Midbrain (tissue), 1 donor: ENCODE measurements at regions not wholly inside any gene's neighbourhood (a gene's known extent, or its start where the extent isn't known, plus 50 kb on each side); places are given as distances from the start of the nearest gene placed in this dataset.

Experiments
- DNase-seq: peaks from one replicate; lab custom pipeline; 2025; lab: John Stamatoyannopoulos, UW

DNA sequence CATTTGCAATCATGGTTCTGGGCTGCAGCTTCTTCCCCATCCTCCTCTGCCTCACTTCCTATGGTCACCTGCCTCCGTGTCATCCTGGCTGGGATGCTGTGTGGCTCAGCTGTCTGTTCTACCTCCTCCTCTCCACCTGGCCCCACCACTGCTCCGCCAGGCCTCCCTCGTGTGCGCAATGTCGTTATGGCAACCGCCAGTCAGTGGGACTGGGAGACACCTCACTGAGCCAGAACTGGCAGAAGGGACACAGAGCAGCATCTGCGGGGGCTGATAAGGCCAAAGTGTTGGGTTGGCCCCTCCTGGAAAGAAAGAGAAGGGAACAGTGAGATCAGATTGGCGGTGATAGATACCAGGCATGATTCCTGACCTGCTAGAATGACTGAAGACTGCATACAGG is 527.5 kb downstream of the INHBA start:
- no peak for DNase-seq

DNA sequence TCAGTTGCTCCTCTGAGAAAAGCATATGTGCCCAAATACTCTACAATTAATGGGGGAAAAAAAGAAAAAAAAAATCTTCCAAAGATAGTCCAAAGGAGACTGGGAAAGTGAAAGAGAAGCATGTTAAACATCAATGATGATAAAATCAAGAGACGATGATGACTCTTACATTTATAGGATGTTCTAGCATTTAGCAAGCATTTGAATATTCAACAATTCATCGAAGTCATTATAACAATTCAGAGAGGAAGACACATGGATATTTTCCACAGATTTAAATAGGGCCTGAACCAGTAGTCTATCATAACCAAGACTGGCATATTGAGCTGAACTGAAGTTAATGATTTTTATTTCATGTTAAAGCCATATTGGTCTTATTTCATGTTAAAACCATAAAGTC is 528.4 kb downstream of the INHBA start:
- no peak for DNase-seq

DNA sequence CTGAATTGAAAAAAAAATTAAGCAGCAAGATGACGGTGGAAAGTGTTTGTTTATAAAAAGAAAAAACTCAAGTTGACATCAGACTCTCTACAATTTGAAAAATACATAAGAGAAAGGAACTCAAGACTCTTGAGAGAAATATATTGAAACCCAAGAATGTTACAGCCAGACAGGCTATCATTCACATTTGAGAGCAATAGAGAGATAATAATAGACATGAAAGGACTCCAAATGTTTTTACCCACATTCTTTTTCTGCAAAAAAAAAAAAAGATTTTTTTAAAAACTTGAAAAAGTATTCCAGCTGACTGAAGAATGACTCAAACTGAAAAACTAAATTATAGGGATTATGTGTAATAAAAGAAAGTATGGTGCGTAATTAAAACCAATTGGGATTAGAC is 532.4 kb downstream of the INHBA start:
- no peak for DNase-seq

DNA sequence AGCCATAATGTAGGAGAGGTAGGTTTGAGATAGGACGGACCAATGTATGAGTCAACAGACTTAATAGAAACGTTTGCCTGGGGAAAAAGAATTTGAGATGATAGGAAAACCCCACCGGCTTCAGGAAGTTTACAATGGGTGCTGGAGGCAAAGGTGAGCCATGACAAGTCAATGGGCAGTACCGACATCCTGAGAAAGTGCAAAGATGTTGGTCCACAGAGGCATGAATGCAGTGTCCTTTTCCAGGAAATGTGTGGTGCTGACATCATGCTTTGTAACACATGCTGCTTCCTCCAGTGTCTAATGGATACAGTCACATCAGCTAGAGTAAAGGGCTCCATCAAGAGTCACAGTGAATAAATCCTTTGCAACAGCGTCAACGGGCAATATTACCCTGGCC is 533.6 kb downstream of the INHBA start:
- no peak for DNase-seq

DNA sequence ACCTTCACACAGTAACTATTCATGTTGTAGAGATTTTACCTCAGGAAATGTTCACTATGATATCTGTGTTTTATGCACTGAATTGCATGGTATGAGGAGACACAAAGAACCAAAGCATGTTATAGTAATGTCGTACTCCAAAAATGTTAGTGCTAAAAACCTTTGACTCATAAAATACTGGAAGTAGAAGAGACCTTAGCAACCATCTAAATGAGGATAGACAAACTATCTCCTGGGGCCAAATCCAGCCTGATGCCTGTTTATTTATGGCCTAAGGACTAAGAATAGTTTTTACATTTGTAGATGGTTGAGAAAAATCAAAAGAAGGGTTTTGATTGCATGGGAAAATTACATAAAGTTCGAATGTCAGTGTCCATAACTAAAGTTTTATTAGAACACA is 535.1 kb downstream of the INHBA start:
- DNase-seq, result no peak

DNA sequence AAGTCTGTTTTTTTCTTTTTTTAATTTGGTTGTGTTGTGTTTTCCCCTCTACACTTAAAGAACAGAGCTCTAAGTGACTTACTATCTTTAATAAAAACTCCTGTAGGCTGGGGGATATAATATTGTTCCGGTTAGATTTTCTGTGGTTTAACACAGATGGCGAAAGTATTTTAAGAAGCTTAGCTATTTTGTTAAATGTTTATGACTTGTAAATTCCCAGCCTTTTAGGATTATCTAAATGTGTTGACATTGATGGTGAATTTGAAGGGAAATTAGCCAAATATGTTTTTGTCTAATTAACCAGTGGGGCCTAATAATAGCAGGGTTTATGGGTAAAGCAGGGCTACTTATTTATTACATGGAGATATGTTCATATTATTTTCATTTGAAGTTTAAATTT is 538.5 kb downstream of the INHBA start:
- no peak for DNase-seq

DNA sequence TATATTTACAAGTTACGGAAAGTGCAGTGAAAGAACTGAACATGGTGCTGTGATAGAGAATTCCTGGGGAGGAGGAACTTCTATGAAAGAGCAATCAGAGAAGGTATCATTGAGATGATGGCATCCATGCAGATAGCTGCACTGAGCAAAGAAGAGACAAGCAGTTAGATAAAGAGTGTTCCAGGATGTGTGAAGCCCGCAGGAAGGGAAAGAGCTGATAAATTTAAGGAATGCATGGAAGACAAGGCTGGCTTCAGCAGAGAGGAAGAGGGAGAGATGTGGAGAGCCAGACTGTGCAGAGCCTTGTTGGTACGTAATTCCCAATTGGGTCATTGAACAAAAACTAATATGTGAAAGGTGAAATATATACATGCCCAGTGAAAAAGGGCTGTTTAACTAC is 538.9 kb downstream of the INHBA start:
- no peak for DNase-seq

DNA sequence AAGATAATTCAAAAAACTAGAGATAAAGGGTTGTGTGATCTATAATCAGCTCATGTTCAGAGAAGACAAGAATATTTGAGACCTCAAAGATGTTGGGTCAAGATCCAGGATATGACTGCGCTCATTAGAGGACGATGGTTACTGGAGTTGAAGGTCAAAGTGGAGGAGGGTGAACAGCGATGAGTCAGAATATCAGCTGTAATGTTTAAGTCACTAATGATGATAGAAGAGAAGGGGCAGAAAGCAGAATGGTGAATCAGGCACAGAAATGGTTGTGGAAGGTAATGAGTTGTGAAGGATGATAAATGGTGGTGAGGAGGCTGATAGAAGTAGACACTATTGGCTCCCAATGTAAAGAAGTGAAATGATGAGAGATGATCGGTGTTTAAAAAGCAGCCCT is 540.3 kb downstream of the INHBA start:
- no peak for DNase-seq

DNA sequence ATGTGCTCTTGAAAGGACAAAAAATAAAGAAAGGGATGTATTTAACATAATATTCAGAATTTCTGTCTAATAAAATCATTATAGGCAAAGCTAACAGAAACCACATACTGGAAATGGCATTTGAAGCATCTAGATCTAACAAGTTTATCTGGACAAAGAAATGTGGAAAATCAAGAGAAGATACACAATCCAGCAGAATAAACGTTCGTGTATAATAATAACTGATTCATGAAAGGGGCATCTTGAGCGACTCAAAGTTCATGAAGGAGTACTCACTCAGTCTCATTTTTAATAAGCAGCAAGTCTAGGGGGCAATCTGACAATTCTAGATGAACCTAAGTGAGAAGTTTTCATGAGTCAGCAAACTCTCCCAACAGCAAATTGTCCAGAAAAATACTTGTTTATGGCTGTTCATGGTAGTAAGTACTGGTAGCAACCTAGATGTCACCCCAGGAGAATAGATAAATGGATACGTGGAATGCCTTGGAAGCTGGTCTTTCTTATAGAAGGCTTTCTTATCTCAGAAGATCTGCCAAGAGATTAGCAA is 541.8 kb downstream of the INHBA start:
- DNase-seq, result no peak

DNA sequence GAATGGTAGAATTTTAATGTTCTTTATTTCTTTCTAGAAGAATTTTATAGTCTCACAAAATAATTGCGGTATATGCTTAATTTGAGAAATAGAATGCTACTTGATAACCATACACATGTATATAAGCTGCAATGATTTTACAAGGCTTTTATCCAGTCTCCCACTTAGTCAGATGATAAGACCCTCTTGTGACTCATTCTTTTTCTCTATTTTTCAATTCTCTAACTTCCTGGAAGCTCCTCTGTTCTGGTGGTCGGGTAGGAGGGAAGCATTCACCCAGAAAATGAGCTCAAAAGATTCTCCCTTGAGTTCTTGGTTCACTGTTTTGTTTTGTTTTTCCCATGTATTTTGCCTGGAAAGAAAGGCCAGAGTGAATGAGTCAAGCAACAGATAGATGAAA is 546.6 kb downstream of the INHBA start:
- no peak for DNase-seq

DNA sequence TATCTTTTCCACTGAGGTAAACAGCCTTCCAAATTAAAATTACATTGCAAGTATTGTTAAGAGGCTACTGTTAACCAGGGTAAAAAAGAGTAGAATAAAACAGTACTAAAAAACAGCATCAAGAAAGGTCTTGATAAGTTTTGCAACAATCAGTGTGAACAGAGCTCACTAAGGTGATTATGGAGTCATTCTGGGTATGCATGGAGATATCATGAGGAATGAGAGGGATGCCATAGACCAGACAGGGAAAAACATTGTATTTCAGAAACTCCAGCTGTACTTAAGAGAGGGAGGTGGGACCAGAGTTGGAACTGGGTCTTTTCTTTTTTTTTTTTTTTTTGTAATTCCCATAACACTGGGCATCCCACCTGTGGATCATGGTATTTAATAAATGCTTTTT is 549.6 kb downstream of the INHBA start:
- DNase-seq, result no peak

DNA sequence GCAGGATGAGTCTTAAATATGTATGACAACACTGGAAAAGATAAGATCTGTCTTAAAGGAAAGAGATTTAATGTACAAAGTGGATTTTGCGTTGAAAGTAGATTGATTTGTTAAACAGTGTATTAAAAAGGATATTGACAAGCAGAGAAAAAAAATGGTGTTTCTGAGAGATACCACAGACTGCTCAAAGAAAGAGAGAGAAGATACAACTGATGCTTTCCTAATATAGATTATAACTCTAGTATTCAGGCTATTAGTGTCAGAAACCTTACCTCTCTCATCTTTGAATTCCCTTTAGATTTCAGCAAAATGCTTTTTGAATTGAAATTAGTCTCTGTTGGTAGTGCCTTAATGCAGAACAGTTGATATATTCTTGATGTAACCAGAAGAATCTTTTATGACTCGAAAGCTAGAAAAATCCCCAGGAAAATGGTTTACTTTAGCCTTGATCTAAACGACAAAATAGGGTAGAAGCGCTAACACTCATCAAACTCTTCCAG is 550.7 kb downstream of the INHBA start:
- DNase-seq, result no peak

DNA sequence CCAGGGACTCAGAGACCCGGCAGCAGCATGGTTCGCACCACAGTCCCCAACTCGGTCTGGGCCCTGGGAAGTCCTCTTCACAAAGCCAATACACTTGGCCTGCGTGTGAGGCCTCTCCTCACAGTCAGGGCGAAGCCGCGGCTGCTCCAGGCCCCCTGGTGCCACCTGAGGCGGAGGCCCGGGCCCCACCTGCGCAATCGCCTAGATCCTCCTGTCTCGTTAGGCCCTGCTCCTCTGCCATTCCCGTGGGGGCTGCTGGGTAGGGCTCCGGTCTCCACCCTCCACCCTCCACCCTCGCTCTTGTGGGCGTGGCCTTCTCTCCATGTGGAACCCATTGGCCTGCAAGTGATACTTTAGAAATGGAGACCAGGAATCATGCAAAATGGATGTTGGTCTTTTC is 553.3 kb downstream of the INHBA start:
- no peak for DNase-seq

DNA sequence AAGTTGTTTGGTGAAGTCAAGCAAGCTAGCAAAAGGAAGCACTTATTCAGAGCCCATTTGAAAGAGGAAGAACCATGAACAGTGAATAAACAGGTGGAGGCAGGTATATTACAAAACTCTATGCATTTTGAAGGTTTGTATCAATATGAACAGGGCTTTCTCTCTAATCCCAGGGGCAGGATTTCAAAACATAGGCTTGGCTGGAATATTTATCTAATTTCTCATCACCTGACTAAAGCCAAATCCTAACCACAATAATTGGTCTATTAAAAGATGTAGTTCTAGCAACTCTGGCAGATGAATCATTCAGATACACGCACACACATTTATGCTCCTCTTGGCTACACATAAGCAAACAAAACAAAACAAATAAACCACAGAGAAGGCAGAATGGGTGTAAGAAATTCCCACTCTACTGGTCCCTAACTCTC is 554.4 kb downstream of the INHBA start:
- DNase-seq, result no peak

DNA sequence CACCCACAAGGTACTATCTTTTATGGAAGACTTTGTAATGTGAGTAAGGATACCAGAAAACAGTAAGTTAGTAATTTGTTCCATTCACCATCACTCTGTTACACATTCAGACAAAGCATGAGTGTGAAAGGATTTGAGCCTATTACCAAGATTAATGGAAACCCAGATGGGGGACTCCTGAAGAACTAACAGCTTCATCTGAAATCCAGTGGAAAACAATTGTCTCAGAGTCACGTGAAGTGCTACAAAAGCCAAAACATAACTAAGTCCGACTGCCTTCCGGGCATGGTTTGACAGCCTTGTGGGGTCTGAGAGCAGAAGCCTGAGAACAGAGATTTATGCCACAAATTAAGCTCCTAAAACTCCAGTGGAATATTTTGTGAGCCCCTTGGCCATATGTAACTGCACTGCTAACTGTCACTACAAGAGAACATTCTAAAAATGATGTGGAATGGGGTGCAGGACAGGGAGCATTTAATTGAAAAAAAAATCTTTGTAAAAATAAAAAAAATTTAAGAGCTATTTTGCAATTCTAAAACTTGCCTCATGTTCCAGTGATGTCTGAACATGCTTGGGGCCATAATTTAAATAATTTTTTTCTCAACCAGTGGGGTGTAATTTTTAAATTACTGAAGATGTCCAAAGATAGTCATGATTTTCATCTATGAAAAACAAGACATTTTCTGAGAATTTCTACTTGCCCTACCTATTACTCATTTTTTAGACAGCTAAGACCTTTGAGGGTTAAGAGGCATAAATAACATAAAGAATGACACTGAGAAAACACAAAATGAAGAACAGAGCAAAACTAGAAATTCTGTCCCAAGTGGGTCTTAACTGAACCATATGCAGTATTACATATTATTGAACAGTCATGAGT is 555.0 kb downstream of the INHBA start:
- no peak for DNase-seq

DNA sequence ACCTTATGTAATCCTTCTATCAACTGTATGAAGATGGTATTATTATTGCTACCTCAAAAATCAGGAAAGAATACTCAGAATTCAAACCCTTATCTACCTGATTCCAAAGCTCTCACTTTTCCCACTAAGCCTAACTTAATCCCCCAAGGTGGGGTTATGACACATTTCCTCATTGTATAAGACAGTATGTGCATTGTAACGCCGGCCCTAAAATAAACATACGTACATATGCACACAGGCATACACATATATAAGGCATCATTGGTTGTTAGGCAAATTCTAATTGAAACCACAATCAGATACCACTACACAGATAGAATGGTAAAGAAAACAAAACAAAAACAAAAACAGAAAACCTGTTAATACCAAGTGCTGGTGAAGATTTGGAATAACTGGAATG is 556.5 kb downstream of the INHBA start:
- DNase-seq, result no peak

DNA sequence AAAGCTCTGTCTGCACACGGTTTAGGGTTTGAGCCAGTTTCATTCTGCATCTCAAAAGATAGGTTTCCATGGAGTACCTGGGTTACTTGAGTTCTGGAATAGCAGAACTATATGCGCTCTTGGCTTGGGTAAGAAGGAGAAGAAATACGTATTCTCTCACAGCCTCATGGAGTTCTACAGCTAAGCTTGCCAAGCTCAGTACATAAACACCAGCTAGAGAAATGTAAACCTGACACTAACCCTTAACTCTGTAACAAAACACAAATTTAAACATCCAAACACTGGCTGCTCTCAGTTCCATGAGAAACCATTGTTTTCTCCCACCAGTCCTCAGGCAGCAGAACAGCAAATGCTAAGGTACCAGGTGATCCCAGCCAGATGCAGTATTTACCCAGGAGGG is 557.2 kb downstream of the INHBA start:
- no peak for DNase-seq

DNA sequence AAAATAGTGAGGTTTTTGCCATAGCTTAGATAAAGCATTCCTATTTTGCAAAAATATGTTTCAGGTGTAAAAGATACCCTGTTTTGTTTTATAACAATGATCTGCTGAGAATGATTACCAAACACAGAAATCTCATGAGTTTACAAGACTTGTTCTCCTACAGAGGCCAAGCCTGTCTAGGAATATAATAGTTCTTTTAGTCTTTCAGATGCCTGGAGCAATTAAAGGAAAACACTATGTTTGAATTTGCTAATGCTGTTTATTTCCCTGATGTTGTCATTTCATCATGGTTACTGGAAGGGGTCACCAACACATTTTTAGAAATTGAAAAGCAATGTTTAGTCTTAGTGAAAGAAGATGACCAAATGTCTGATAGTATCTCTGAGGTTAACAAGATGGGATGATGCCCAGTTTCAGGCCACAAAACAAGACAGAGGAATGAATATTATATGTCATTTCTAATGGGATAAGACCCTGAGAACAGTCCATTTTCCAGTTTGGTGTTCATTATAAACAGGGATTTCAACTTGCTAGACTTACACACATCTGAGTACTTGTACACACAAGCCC is 559.9 kb downstream of the INHBA start:
- no peak for DNase-seq

DNA sequence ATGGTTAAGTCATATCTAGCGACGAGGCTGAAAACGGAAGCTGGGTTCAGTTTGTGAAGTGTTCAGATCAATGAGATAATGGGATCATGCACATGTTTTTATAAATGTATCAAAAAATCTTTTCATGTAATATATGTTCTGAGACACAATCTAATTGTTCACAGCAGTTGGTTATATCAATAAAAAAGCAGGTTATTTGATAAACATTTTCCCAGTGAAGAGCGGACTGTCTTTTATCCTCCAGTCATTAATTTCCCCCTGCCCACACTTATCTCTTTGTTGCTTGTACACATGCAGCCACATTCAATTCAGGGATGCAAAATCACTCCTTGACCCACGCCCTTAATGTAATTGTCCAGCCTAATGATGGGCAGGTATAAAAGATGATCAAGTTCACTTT is 563.1 kb downstream of the INHBA start:
- no peak for DNase-seq

DNA sequence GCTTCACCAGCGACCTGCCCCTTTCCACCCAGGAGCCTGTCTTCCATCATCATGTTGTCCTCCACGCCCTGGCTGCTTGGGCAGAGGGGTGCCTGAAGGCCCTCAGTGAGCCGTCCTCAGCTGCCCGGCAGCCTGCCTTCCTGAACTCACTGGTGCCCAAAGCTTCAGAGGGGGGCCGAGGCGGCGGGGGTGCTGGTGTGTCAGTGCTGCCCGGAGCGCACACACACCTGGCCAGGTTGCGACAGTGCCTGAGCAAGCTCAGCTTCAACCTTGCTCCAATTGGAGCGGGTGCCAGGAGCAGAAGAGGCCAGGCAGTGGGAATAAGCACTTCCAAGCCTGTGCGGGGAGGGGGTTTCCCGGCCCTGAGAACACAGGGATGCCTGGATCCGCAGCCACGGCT is 566.3 kb downstream of the INHBA start:
- no peak for DNase-seq

DNA sequence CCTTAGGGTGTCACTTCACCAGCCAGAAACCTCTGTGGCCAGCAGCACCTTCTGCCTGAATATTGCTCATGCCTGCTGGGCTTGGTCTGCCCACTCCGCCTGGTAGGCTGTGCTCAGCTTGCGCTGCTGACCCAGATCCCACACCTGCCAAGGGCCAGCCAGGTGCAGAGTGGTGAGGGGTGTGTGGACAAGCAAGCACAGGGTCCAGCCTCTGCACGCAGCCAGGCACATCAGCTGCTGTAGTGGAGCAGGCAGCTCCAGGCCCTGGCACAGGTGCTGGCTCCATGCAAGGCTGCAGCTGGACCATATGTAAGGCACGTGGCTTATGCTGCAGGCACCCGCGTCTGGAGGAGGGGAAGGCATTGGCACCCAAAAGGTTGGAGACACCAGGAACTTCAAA is 567.4 kb downstream of the INHBA start:
- no peak for DNase-seq

DNA sequence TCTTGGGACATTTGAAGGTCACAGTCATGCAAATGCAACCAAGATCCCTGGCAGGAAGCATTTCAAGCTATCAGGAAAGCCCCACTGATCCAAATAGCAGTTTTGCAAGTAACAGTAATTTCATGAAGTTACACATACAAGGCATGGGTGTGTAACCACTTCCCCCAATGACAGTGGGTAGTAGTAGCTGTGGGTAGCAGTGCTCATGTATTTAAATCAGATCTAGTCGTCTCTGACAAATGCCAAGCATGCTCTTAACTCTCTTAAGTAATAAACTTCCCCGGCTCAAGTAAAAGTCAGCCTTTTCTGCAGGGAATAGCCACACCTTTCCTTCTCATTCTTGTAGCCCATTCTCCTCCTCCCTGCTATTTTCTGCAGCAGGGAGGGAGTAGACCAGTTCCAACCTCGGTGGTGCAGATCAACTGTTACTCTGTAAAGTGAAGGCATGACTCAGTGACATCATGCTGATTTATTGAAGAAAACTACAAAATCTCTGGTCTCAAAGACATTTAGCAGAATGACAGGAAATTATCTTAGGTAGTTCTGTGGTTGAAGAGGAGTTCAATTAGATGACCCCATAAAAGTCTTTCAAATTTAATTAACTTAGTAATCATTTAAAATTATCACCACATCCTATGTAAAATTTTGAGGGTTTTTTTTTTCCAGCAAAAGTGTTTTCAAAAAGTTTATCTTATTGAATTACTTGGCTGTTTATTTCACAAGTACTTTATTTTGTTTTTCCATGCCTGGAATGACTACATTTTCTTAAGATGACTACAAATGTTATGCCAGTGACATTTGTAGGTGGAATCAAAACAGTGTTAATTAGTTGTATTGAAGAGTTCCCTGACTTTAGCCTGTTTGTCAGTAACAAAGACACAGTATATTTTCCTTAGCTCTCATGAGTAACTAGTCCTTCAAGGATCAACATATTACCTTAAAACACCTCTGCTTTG is 568.3 kb downstream of the INHBA start:
- no peak for DNase-seq
